ENCODE measurements at regions not wholly inside any gene's neighbourhood (a gene's known extent, or its start where the extent isn't known, plus 50 kb on each side); places are given as distances from the start of the nearest gene placed in this dataset.

DNA sequence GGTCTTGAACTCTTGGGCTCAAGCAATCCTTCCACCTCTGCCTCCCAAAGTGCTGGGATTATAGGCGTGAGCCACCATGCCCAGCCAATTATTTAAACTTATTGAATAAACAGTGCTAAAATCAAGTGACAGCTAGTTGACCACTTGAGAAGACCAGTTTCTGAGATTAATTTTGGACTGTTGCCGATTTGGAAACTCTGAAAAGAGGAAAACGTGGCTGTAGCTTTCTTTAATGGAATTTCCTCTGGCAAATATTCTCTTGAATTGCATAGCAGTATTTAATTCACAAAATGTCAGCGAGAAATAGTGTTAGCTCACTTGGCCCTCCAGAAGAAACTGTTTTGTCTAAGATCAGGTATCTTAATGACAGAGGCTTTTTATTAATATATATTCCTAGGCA is 754.5 kb downstream of the HDGFL1 start:
- DNase-seq, result no peak
- H3K27me3 Mint-ChIP-seq, result no peaks in the 10 kb centered on the region
- no peak overlapping the region for H3K27ac Mint-ChIP-seq
- CTCF ChIA-PET, result no interaction called here
- H3K4me1 Mint-ChIP-seq, result no peaks in the 10 kb centered on the region
- H3K36me3 Mint-ChIP-seq, result no peaks in the 10 kb centered on the region
- ATAC-seq, result no peak
- H3K4me3 Mint-ChIP-seq, result no peak overlapping the region
- H3K9me3 Mint-ChIP-seq (ENCODE audit: low read depth), result peaks cover 6% of the 10 kb centered on the region

DNA sequence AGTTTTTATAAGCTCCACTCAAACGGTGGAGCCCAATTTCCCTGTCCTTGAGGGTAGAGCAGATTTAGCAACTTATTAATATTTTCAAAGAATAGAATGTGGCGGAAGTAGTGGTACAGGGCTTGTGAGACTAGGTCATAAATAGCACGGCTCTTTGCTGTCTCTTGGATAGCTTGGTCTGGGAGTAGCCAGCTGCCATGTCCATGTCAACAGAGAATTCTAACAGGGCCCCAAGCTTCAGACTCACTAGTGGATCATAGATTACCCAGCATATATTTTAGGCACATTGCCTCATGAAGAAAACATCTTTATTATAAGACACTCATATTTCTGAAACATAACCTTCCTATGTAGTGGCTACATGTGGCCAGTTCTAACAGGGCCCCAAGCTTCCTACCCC is 755.7 kb downstream of the HDGFL1 start:
- ATAC-seq (no peak), DNase-seq (no peak)
- Mint-ChIP-seq H3K9me3 (ENCODE audit: low read depth) (peaks cover 6% of the 10 kb centered on the region), H3K4me3 (no peak overlapping the region), H3K27ac (no peak overlapping the region), H3K4me1 (no peaks in the 10 kb centered on the region), H3K36me3 (no peaks in the 10 kb centered on the region), H3K27me3 (no peaks in the 10 kb centered on the region)
- CTCF ChIA-PET, result no interaction called here

DNA sequence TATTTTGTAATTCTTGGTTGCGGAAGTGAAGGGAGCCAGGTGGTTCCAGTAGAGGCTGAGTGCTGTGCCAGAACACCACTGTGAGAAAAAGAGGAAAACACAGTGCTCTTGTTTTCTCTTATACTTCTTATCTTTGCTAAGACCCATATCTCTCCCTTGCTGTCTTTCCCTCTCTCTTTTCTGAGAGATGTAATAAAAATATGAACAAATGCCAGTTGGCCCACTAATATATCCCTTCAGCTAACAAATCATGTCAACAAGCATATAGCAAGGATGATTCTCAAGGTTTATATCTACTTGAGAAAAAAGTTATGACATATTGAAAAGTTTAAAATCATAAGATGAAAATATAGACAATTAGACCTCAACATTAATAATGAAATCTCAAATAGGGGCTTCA is 758.3 kb downstream of the HDGFL1 start:
- peaks cover 2% of the 10 kb centered on the region for H3K9me3 Mint-ChIP-seq (ENCODE audit: low read depth)
- no peak overlapping the region for H3K4me3 Mint-ChIP-seq
- CTCF ChIA-PET, result no interaction called here
- no peaks in the 10 kb centered on the region for H3K36me3 Mint-ChIP-seq
- H3K27ac Mint-ChIP-seq, result no peak overlapping the region
- no peak for DNase-seq
- no peaks in the 10 kb centered on the region for H3K4me1 Mint-ChIP-seq
- ATAC-seq, result no peak
- H3K27me3 Mint-ChIP-seq, result no peaks in the 10 kb centered on the region

DNA sequence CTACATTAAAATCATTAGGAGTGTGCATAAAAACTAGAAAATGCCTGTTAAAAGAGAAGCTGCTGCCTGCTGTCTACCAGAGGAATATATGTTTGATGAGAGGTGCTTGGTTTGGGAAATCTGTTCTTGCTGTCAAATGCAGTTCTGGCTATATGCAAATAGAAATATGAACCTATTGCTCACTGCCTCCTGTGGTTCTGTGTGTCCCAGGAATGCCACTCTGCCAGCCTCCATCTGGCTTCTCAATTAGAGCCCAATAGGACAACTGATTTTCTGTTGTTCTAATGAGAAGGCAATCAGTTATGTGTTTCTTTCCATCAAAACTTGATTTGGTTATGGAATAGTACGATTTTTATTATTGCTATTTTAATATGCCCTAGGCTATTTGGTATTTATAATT is 759.7 kb downstream of the HDGFL1 start:
- DNase-seq (no peak), ATAC-seq (no peak)
- no peaks in the 10 kb centered on the region for H3K36me3 Mint-ChIP-seq
- no peak overlapping the region for H3K27ac Mint-ChIP-seq
- CTCF ChIA-PET, result no interaction called here
- no peaks in the 10 kb centered on the region for H3K27me3 Mint-ChIP-seq
- no peak overlapping the region for H3K4me3 Mint-ChIP-seq
- peaks cover 5% of the 10 kb centered on the region for H3K9me3 Mint-ChIP-seq (ENCODE audit: low read depth)
- H3K4me1 Mint-ChIP-seq, result no peaks in the 10 kb centered on the region

- Mint-ChIP-seq H3K9me3 (ENCODE audit: low read depth) (peaks cover 9% of the 10 kb centered on the region), H3K4me1 (no peaks in the 10 kb centered on the region), H3K4me3 (no peak overlapping the region), H3K36me3 (no peaks in the 10 kb centered on the region), H3K27ac (no peak overlapping the region), H3K27me3 (no peaks in the 10 kb centered on the region)
- CTCF ChIA-PET, result no interaction called here
- DNase-seq (no peak), ATAC-seq (no peak)
Measured at GRCh38 chr6:23330632-23331031, 761.3 kb downstream of the HDGFL1 start.

DNA sequence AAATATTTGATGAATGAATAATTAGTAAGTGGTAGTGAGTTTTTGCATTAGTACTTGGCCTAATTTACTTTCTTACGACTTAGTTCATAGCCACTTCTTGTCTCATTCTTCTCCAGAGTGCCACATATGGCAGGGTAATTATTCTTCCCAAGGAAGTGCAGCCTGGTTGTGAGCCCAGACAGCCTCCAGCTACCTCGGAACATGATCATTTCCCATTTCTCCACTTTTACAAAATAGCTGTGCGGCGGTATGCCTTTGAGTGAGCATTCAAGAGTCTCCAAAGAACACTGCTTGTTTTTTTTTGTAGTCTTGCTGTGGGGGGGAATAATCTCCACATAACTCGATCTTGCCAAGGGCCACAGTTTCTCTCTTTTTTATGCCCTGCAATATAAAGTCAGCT is 765.0 kb downstream of the HDGFL1 start:
- H3K9me3 Mint-ChIP-seq (ENCODE audit: low read depth), result peaks cover 7% of the 10 kb centered on the region
- no peak for ATAC-seq
- DNase-seq, result no peak
- no peaks in the 10 kb centered on the region for H3K36me3 Mint-ChIP-seq
- H3K4me3 Mint-ChIP-seq, result no peak overlapping the region
- no peak overlapping the region for H3K27ac Mint-ChIP-seq
- no peaks in the 10 kb centered on the region for H3K4me1 Mint-ChIP-seq
- CTCF ChIA-PET, result no interaction called here
- H3K27me3 Mint-ChIP-seq, result no peaks in the 10 kb centered on the region

DNA sequence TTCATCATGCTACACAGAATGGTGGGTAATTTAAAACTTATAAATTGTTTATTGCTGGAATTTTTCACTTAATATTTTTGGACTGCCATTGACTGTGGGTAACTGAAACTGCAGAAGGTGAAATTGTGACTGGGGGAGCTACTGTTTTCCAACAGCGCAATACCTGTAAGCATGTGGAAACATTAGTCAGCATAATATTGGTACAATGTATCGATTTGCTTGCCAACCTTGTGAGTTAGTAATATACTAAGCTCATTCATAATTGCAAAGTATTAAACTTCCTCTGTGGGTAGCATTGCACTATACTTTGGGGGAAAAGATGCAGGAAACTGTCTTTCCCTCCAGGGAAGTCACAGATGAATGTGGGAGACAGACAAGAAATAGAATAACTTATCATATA is 766.5 kb downstream of the HDGFL1 start:
- no peaks in the 10 kb centered on the region for H3K4me1 Mint-ChIP-seq
- no peak overlapping the region for H3K4me3 Mint-ChIP-seq
- no peaks in the 10 kb centered on the region for H3K36me3 Mint-ChIP-seq
- ATAC-seq, result no peak
- H3K9me3 Mint-ChIP-seq (ENCODE audit: low read depth), result peaks cover 7% of the 10 kb centered on the region
- no peak for DNase-seq
- H3K27ac Mint-ChIP-seq, result no peak overlapping the region
- no peaks in the 10 kb centered on the region for H3K27me3 Mint-ChIP-seq
- CTCF ChIA-PET, result no interaction called here

- CTCF ChIA-PET, result no interaction called here
- H3K4me3 Mint-ChIP-seq, result no peak overlapping the region
- no peak for DNase-seq
- no peaks in the 10 kb centered on the region for H3K27me3 Mint-ChIP-seq
- no peaks in the 10 kb centered on the region for H3K4me1 Mint-ChIP-seq
- H3K9me3 Mint-ChIP-seq (ENCODE audit: low read depth), result peaks cover 4% of the 10 kb centered on the region
- no peaks in the 10 kb centered on the region for H3K36me3 Mint-ChIP-seq
- no peak for ATAC-seq
- no peak overlapping the region for H3K27ac Mint-ChIP-seq
Measured at GRCh38 chr6:23339268-23339667, 769.9 kb downstream of the HDGFL1 start.

- Mint-ChIP-seq H3K36me3 (no peaks in the 10 kb centered on the region), H3K27ac (no peak overlapping the region), H3K4me3 (no peak overlapping the region), H3K9me3 (ENCODE audit: low read depth) (no peaks in the 10 kb centered on the region), H3K4me1 (no peaks in the 10 kb centered on the region), H3K27me3 (no peaks in the 10 kb centered on the region)
- CTCF ChIA-PET, result no interaction called here
- ATAC-seq, result no peak
- no peak for DNase-seq
Measured at GRCh38 chr6:23340271-23340670, 770.9 kb downstream of the HDGFL1 start.

DNA sequence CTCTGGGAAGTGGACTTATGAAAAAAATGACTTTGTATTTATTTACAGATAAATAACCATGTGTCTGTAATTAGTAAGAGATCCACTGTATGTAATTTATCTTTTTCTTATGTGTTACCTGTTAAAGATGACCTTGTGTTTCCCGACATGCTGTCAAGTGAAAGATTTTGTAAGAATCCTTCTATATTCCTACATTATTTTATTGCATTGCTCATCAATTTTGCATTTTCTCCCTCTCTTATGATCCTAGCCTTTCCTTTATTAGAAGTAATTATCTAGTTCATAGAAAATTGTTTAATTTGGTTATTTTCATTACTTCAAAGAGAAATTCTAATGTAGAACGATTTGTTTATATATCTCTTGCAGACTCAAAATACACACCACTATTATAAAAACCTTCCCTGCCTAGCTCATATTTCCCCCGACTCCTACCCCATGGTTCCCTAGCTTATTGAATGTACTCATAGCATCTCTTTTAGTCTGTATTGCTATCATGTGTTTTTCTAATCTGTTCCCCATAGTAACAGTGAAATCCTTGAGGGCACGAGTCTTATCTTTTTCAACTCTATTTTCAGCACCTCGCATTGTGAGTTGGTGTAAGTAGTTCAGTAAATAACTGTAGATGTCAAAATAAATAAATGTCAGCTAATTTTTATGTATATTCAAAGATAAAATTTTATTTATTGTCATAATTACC is 774.4 kb downstream of the HDGFL1 start:
- Mint-ChIP-seq H3K27ac (no peak overlapping the region), H3K27me3 (no peaks in the 10 kb centered on the region), H3K36me3 (no peaks in the 10 kb centered on the region), H3K9me3 (ENCODE audit: low read depth) (peaks cover 5% of the 10 kb centered on the region), H3K4me1 (no peaks in the 10 kb centered on the region), H3K4me3 (no peak overlapping the region)
- no peak for ATAC-seq
- CTCF ChIA-PET, result no interaction called here
- no peak for DNase-seq

GRCh38 chr6:23348185-23348584 is 777.8 kb upstream of the NRSN1 start:
- no peak for DNase-seq
- Mint-ChIP-seq H3K4me1 (no peaks in the 10 kb centered on the region), H3K4me3 (no peak overlapping the region), H3K27ac (no peak overlapping the region), H3K36me3 (no peaks in the 10 kb centered on the region), H3K27me3 (no peaks in the 10 kb centered on the region), H3K9me3 (ENCODE audit: low read depth) (peaks cover 5% of the 10 kb centered on the region)
- CTCF ChIA-PET, result no interaction called here
- no peak for ATAC-seq

- CTCF ChIA-PET, result interaction anchor here (0.6 kb wide), 1 partner anchor 174 kb away, joined by 3 read pairs; no protein-coding TSS in a partner anchor
- Mint-ChIP-seq H3K9me3 (ENCODE audit: low read depth) (peaks cover 5% of the 10 kb centered on the region), H3K4me3 (no peak overlapping the region), H3K36me3 (no peaks in the 10 kb centered on the region), H3K27ac (no peak overlapping the region), H3K4me1 (no peaks in the 10 kb centered on the region), H3K27me3 (no peaks in the 10 kb centered on the region)
- ATAC-seq, result no peak
- no peak for DNase-seq
Measured at GRCh38 chr6:23349521-23350147, 776.4 kb upstream of the NRSN1 start.

GRCh38 chr6:23350752-23351453 is 775.1 kb upstream of the NRSN1 start:
- DNase-seq (no peak), ATAC-seq (no peak)
- no peaks in the 10 kb centered on the region for H3K27me3 Mint-ChIP-seq
- no peaks in the 10 kb centered on the region for H3K4me1 Mint-ChIP-seq
- no peak overlapping the region for H3K27ac Mint-ChIP-seq
- CTCF ChIA-PET, result no interaction called here
- no peaks in the 10 kb centered on the region for H3K36me3 Mint-ChIP-seq
- H3K9me3 Mint-ChIP-seq (ENCODE audit: low read depth), result peaks cover 5% of the 10 kb centered on the region
- no peak overlapping the region for H3K4me3 Mint-ChIP-seq

GRCh38 chr6:23354004-23354403 is 772.0 kb upstream of the NRSN1 start:
- Mint-ChIP-seq H3K27me3 (no peaks in the 10 kb centered on the region), H3K4me1 (no peaks in the 10 kb centered on the region), H3K27ac (no peak overlapping the region), H3K36me3 (no peaks in the 10 kb centered on the region), H3K9me3 (ENCODE audit: low read depth) (peaks cover 5% of the 10 kb centered on the region), H3K4me3 (no peak overlapping the region)
- ATAC-seq (no peak), DNase-seq (no peak)
- CTCF ChIA-PET, result no interaction called here

All from activated CD8-positive, alpha-beta memory T cell treated with anti-CD3 and anti-CD28 coated beads, Interleukin-2, amount 10 ng/mL, durations not matched to agents 7 days and 5 days (primary cell).